ENCODE measurements at regions not wholly inside any gene's neighbourhood (a gene's known extent, or its start where the extent isn't known, plus 50 kb on each side); places are given as distances from the start of the nearest gene placed in this dataset.

GRCh38 chr2:58535990-58536389 is 294.9 kb upstream of the FANCL start:
- TF ChIP-seq POLR2A (IDR thresholded peaks at IDR 0.05) (no peak), CTCF (IDR thresholded peaks at IDR 0.05) (no peak)

Data from transverse colon (tissue), 3 donors.